NCI-H2029 (cell line): ENCODE measurements at regions not wholly inside any gene's neighbourhood (a gene's known extent, or its start where the extent isn't known, plus 50 kb on each side); places are given as distances from the start of the nearest gene placed in this dataset.

Experiments
- DNase-seq: peaks from one replicate; lab custom pipeline; 2025; lab: John Stamatoyannopoulos, UW

GRCh38 chr16:5442986-5443385 is 345.4 kb upstream of the EEF2KMT start:
- no peak for DNase-seq

GRCh38 chr16:5442054-5442453 is 344.5 kb upstream of the EEF2KMT start:
- DNase-seq: no peak

GRCh38 chr16:5438591-5438990 is 341.0 kb upstream of the EEF2KMT start:
- DNase-seq: no peak

GRCh38 chr16:5433587-5433986 is 336.0 kb upstream of the EEF2KMT start:
- DNase-seq: no peak

GRCh38 chr16:5432166-5432565 is 334.6 kb upstream of the EEF2KMT start:
- DNase-seq: no peak

- DNase-seq: no peak
These were observed 333.0 kb upstream of the EEF2KMT start for GRCh38 chr16:5430598-5430997.

GRCh38 chr16:5428932-5429331 is 331.3 kb upstream of the EEF2KMT start:
- DNase-seq: no peak

- no peak for DNase-seq
These were observed 330.0 kb upstream of the EEF2KMT start for GRCh38 chr16:5427571-5427970.

GRCh38 chr16:5422643-5423496 is 325.3 kb upstream of the EEF2KMT start:
- no peak for DNase-seq

GRCh38 chr16:5422047-5422446 is 324.5 kb upstream of the EEF2KMT start:
- DNase-seq: no peak

- no peak for DNase-seq
These were observed 318.4 kb upstream of the EEF2KMT start for GRCh38 chr16:5416013-5416412.

- no peak for DNase-seq
These were observed 317.5 kb upstream of the EEF2KMT start for GRCh38 chr16:5415123-5415522.

- DNase-seq: no peak
These were observed 315.1 kb upstream of the EEF2KMT start for GRCh38 chr16:5412731-5413130.

GRCh38 chr16:5398203-5398602 is 300.6 kb upstream of the EEF2KMT start:
- DNase-seq: no peak

GRCh38 chr16:5396880-5397279 is 299.3 kb upstream of the EEF2KMT start:
- no peak for DNase-seq

GRCh38 chr16:5393070-5393469 is 295.5 kb upstream of the EEF2KMT start:
- no peak for DNase-seq

GRCh38 chr16:5386989-5387388 is 289.4 kb upstream of the EEF2KMT start:
- no peak for DNase-seq

GRCh38 chr16:5385811-5386210 is 288.2 kb upstream of the EEF2KMT start:
- no peak for DNase-seq

- DNase-seq: no peak
These were observed 287.5 kb upstream of the EEF2KMT start for GRCh38 chr16:5385115-5385514.

GRCh38 chr16:5383737-5384136 is 286.1 kb upstream of the EEF2KMT start:
- no peak for DNase-seq

GRCh38 chr16:5382484-5382883 is 284.9 kb upstream of the EEF2KMT start:
- DNase-seq: no peak

GRCh38 chr16:5381481-5381880 is 283.9 kb upstream of the EEF2KMT start:
- DNase-seq: no peak

- no peak for DNase-seq
These were observed 282.4 kb upstream of the EEF2KMT start for GRCh38 chr16:5379954-5380353.

- no peak for DNase-seq
These were observed 280.9 kb upstream of the EEF2KMT start for GRCh38 chr16:5378531-5378930.
